HG02759 (cell line): ENCODE measurements at regions not wholly inside any gene's neighbourhood (a gene's known extent, or its start where the extent isn't known, plus 50 kb on each side); places are given as distances from the start of the nearest gene placed in this dataset.

Experiments used
- ATAC-seq: cut with Tn5 transposase; IDR thresholded peaks from one replicate; pipeline ENCODE4 v1.9.1; 2021; ENCODE audit warnings: mild to moderate bottlenecking, moderate library complexity; ENCODE audit not compliant: unreplicated experiment

GRCh38 chr7:31455844-31456243 lies 58.0 kb upstream of the ITPRID1 start:
- ATAC-seq, result no peak

GRCh38 chr7:31456646-31457368 lies 57.1 kb upstream of the ITPRID1 start:
- ATAC-seq, result no peak

GRCh38 chr7:31457551-31457950 lies 56.3 kb upstream of the ITPRID1 start:
- no peak for ATAC-seq

GRCh38 chr7:31458203-31458602 lies 55.7 kb upstream of the ITPRID1 start:
- no peak for ATAC-seq

GRCh38 chr7:31462636-31463035 lies 51.3 kb upstream of the ITPRID1 start:
- no peak for ATAC-seq
